K562 (cell line): ENCODE measurements at regions not wholly inside any gene's neighbourhood (a gene's known extent, or its start where the extent isn't known, plus 50 kb on each side); places are given as distances from the start of the nearest gene placed in this dataset.

Source experiments
- BRD4 ChIP-seq: fragments of 200-600 bp; sonication (generic); IDR thresholded peaks from 2 replicates; pipeline ENCODE4 v1.6.1; 2017; ENCODE audit warnings: inconsistent platforms
- FUS ChIP-seq: fragments of 200-400 bp; formaldehyde crosslinking; optimal IDR thresholded peaks from 2 replicates; pipeline ENCODE3; 2017; ENCODE audit warnings: low read depth, low read length
- HNRNPUL1 ChIP-seq: fragments of 200-400 bp; formaldehyde crosslinking; IDR thresholded peaks from 2 replicates; pipeline ENCODE4 v1.6.1; 2017; ENCODE audit warnings: low read length
- SREBF2 ChIP-seq: sonication (generic); formaldehyde crosslinking; IDR thresholded peaks from 2 replicates; pipeline ENCODE4 v1.4.0; 2020; ENCODE audit warnings: mild to moderate bottlenecking, missing genetic modification reagents
- YBX1 ChIP-seq: fragments of 450-650 bp; IDR thresholded peaks from 2 replicates; pipeline ENCODE4 v1.7.1; 2016; ENCODE audit warnings: mild to moderate bottlenecking
- ZNF224 ChIP-seq: sonication (generic); formaldehyde crosslinking; IDR thresholded peaks from 2 replicates; pipeline ENCODE4 v1.8.0; 2022; ENCODE audit warnings: mild to moderate bottlenecking, missing genetic modification reagents
- ZNF444 ChIP-seq: fragments of 250-450 bp; sonication (Bioruptor Pico); IDR thresholded peaks from 2 replicates; pipeline ENCODE4 v1.4.0; 2020; ENCODE audit warnings: mild to moderate bottlenecking, moderate library complexity
- ZSCAN29 ChIP-seq: fragments of 450-650 bp; IDR thresholded peaks from 2 replicates; pipeline ENCODE4 v1.6.1; 2017
- TF ChIP-seq, protein P1 (sequence below): fragments of 450-650 bp; IDR thresholded peaks from 2 replicates; pipeline ENCODE4 v1.7.1; 2018; ENCODE audit warnings: mild to moderate bottlenecking, low read depth; ENCODE audit not compliant: partially characterized antibody
- TF ChIP-seq, protein P2 (sequence below), 3 experiments: IDR thresholded peaks in 2 of 3; conservative IDR thresholded peaks in 1 of 3; 2 replicates each; pipeline ENCODE4 v1.5.1; 2011 to 2012; ENCODE audit warnings: low read length in 3 of 3, mild to moderate bottlenecking in 3 of 3, control low read depth in 2 of 3, improper control_type of control experiment in 1 of 3, inconsistent platforms in 1 of 3, low read depth in 1 of 3, mixed read lengths in 1 of 3, moderate library complexity in 1 of 3; ENCODE audit not compliant: insufficient read depth in 2 of 3
- TF ChIP-seq, protein P3 (sequence below), 2 experiments: fragments of 450-650 bp; IDR thresholded peaks; 2 replicates each; pipeline ENCODE4 v1.6.1; 2016

DNA sequence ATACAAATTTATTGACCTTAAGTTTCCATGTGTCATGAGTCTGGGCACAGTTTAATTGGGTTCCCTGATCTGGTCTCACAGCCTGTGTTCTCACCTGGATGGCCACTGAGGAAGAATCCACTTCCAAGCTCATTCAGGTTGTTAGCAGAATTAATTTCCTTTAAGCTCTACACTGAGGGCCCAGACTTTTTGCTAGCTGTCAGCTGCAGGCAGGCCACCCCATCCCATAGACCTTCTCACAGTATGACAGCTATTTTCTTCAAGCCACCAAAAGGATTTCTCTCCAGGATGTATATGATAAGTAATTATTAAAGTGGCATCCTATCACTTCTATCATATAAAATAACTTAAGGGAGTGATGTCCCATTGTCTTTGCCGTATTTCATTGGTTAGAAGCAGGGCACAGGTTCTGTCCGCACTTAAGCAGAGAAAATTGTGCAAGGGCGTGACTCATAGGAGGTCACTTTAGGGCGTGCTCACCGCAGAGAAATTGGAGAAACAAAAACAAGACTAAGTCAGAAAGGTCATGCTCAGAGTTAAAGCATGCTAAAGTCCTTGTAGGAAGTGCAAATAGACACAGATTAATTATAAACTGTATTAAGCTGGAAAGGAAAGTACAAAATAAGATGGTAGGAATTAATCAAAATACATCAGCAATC is 109.9 kb downstream of the AHR start:
- TF ChIP-seq YBX1 = no peak
- TF ChIP-seq ZNF224 = no peak
- TF ChIP-seq, protein P1, sequence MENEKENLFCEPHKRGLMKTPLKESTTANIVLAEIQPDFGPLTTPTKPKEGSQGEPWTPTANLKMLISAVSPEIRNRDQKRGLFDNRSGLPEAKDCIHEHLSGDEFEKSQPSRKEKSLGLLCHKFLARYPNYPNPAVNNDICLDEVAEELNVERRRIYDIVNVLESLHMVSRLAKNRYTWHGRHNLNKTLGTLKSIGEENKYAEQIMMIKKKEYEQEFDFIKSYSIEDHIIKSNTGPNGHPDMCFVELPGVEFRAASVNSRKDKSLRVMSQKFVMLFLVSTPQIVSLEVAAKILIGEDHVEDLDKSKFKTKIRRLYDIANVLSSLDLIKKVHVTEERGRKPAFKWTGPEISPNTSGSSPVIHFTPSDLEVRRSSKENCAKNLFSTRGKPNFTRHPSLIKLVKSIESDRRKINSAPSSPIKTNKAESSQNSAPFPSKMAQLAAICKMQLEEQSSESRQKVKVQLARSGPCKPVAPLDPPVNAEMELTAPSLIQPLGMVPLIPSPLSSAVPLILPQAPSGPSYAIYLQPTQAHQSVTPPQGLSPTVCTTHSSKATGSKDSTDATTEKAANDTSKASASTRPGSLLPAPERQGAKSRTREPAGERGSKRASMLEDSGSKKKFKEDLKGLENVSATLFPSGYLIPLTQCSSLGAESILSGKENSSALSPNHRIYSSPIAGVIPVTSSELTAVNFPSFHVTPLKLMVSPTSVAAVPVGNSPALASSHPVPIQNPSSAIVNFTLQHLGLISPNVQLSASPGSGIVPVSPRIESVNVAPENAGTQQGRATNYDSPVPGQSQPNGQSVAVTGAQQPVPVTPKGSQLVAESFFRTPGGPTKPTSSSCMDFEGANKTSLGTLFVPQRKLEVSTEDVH = no peak
- TF ChIP-seq BRD4 = no peak
- TF ChIP-seq ZSCAN29 = no peak
- TF ChIP-seq, protein P2, sequence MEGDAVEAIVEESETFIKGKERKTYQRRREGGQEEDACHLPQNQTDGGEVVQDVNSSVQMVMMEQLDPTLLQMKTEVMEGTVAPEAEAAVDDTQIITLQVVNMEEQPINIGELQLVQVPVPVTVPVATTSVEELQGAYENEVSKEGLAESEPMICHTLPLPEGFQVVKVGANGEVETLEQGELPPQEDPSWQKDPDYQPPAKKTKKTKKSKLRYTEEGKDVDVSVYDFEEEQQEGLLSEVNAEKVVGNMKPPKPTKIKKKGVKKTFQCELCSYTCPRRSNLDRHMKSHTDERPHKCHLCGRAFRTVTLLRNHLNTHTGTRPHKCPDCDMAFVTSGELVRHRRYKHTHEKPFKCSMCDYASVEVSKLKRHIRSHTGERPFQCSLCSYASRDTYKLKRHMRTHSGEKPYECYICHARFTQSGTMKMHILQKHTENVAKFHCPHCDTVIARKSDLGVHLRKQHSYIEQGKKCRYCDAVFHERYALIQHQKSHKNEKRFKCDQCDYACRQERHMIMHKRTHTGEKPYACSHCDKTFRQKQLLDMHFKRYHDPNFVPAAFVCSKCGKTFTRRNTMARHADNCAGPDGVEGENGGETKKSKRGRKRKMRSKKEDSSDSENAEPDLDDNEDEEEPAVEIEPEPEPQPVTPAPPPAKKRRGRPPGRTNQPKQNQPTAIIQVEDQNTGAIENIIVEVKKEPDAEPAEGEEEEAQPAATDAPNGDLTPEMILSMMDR (IDR thresholded peaks at IDR 0.05 in 2 of 3, conservative IDR thresholded peaks at IDR 0.05 in 1 of 3; ENCODE audit: insufficient read depth in 2 of 3, low read depth in 1 of 3, low read length in 3 of 3) = no peak
- no peak for TF ChIP-seq FUS
- no peak for TF ChIP-seq SREBF2 (CRISPR knock-in tag)
- TF ChIP-seq ZNF444 (CRISPR knock-in tag) = no peak
- TF ChIP-seq, protein P3, sequence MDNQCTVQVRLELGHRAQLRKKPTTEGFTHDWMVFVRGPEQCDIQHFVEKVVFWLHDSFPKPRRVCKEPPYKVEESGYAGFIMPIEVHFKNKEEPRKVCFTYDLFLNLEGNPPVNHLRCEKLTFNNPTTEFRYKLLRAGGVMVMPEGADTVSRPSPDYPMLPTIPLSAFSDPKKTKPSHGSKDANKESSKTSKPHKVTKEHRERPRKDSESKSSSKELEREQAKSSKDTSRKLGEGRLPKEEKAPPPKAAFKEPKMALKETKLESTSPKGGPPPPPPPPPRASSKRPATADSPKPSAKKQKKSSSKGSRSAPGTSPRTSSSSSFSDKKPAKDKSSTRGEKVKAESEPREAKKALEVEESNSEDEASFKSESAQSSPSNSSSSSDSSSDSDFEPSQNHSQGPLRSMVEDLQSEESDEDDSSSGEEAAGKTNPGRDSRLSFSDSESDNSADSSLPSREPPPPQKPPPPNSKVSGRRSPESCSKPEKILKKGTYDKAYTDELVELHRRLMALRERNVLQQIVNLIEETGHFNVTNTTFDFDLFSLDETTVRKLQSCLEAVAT (IDR thresholded peaks at IDR 0.05) = no peak
- TF ChIP-seq HNRNPUL1 = no peak
